Gastroesophageal sphincter (tissue), 2 donors: ENCODE measurements at regions not wholly inside any gene's neighbourhood (a gene's known extent, or its start where the extent isn't known, plus 50 kb on each side); places are given as distances from the start of the nearest gene placed in this dataset.

ENCODE experiments used
- POLR2A ChIP-seq, 2 donors: fragments of 450-650 bp; IDR thresholded peaks; one replicate each; pipeline ENCODE4 v1.6.1; 2017; ENCODE audit warnings: antibody characterized with exemption in 2 of 2, mild to moderate bottlenecking in 2 of 2, moderate library complexity in 1 of 2
- POLR2AphosphoS5 ChIP-seq: sonication (generic); formaldehyde crosslinking; IDR thresholded peaks from one replicate; pipeline ENCODE4 v1.6.1; 2017; ENCODE audit warnings: antibody characterized with exemption

GRCh38 chr2:6788614-6789013 is 77.1 kb downstream of the CMPK2 start:
- no peak for TF ChIP-seq POLR2AphosphoS5
- TF ChIP-seq POLR2A (IDR thresholded peaks at IDR 0.05), result no peak
